ENCODE measurements at regions not wholly inside any gene's neighbourhood (a gene's known extent, or its start where the extent isn't known, plus 50 kb on each side); places are given as distances from the start of the nearest gene placed in this dataset.

DNA sequence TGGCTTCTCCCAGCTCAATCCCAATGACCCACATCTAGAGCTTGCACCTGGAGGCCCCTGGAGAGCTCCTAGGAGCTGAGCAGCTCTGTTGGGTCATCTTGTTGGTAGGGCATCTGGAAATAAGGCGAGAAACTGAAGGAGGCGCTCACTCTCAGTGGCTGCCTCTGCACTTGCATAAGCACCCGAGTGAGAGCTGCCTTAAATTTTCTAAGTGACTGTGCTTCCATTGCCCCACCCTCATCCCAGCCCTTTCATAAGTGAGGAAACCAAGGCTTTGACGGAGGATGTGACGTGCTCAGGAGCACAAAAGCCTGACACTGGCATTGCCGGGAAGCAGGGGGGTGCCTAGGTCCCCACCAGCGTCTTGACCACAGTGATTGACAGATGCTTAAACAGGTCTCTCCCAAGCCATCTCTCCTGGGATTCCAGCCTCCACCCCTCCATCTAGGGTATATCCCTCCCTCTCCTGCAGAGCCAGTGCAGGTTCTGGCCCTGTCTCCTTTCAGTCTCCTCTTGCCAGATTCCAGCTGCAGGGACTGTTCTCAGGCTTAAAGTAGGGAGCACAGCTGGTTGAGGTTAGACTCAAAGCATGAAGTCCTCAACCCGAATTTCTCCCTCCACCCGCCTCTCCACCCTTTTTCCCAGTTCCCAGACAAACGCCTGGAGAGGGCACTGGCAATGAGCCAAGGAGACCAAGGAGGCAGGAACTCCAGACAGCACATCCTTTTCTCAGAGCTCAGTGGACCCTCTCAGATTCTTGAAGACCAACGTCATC, 113.7 kb downstream of the IRX5 start:
- TF ChIP-seq, protein P1, sequence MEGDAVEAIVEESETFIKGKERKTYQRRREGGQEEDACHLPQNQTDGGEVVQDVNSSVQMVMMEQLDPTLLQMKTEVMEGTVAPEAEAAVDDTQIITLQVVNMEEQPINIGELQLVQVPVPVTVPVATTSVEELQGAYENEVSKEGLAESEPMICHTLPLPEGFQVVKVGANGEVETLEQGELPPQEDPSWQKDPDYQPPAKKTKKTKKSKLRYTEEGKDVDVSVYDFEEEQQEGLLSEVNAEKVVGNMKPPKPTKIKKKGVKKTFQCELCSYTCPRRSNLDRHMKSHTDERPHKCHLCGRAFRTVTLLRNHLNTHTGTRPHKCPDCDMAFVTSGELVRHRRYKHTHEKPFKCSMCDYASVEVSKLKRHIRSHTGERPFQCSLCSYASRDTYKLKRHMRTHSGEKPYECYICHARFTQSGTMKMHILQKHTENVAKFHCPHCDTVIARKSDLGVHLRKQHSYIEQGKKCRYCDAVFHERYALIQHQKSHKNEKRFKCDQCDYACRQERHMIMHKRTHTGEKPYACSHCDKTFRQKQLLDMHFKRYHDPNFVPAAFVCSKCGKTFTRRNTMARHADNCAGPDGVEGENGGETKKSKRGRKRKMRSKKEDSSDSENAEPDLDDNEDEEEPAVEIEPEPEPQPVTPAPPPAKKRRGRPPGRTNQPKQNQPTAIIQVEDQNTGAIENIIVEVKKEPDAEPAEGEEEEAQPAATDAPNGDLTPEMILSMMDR (IDR thresholded peaks at IDR 0.05), result no peak
- H3K9me3 Mint-ChIP-seq, result no peaks in the 10 kb centered on the region
- peaks cover 4% of the 10 kb centered on the region for H3K27me3 Mint-ChIP-seq
- no peaks in the 10 kb centered on the region for H3K36me3 Mint-ChIP-seq (ENCODE audit: low read depth)
- CTCF ChIA-PET, result no interaction called here
- H3K27ac Mint-ChIP-seq, result no peak overlapping the region
- ATAC-seq (ENCODE audit: low read depth) (no peak), DNase-seq (no peak)
- POLR2A ChIA-PET, result no interaction called here
- no peak overlapping the region for H3K4me3 Mint-ChIP-seq
- H3K4me1 Mint-ChIP-seq, result no peaks in the 10 kb centered on the region
- intact Hi-C loops (cut with micrococcal nuclease), result no loop called here

DNA sequence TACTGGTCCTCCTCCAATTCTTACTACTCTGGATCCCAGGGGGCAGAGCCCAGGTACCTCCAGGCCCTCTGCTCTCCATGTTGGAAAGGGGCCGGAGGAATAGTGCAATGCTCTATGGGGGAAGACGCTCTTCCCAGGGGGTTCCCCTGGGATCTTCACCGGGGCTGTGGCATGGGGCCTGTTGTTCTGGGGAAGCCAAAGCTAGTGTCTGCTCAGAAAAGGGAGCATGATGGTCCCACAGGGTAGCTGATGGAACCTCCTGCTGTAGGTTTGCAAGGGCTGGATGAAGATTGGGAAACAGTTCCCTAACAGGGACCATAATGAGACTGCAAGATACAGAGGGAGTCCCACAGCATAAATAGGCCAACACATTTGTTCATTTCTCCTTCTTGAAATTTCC, 114.7 kb downstream of the IRX5 start:
- TF ChIP-seq, protein P1 (IDR thresholded peaks at IDR 0.05), result no peak
- no peak for DNase-seq
- Mint-ChIP-seq H3K27me3 (peaks cover 4% of the 10 kb centered on the region), H3K36me3 (ENCODE audit: low read depth) (no peaks in the 10 kb centered on the region), H3K27ac (no peak overlapping the region), H3K4me1 (no peaks in the 10 kb centered on the region), H3K4me3 (no peak overlapping the region), H3K9me3 (no peaks in the 10 kb centered on the region)
- POLR2A ChIA-PET, result no interaction called here
- ATAC-seq (ENCODE audit: low read depth), result no peak
- intact Hi-C loops (cut with micrococcal nuclease), result no loop called here
- CTCF ChIA-PET, result no interaction called here

DNA sequence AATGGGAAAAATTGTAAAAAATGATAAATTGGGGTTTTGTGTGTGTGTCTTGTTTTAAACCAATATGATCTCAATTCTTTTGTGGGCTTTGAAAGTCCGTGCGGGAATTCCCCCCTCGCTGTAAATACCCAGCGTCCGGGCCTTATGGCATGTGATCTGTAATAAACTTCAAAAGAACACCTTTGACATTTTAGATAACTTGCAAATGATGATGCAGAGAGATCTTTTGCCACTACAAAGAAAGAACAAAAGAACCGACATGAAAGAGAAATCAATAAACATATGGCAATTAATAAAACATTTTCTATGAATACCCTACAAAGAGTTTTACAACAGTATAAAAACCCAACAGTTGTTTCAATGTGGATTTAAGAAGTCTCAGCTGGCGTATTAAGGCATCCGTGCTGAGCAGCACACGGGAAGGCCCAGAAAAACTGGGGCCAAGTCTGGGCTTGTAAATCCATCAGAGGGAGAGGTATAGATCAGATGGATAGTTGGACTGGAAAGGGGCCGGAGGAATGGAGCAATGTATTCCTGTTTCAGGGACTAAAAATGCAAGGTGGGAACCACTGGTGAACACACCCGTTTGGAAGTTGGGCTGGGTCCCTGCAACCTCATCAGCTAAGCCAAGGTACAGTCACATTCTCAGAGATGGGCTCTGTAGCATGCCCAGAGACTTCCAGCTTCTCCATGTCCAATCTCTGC, 115.2 kb downstream of the IRX5 start:
- intact Hi-C loops (cut with micrococcal nuclease), result no loop called here
- ChIA-PET POLR2A (no interaction called here), CTCF (no interaction called here)
- Mint-ChIP-seq H3K27me3 (peaks cover 4% of the 10 kb centered on the region), H3K27ac (no peak overlapping the region), H3K4me1 (no peaks in the 10 kb centered on the region), H3K9me3 (no peaks in the 10 kb centered on the region), H3K36me3 (ENCODE audit: low read depth) (no peaks in the 10 kb centered on the region), H3K4me3 (no peak overlapping the region)
- DNase-seq, result no peak
- TF ChIP-seq, protein P1 (IDR thresholded peaks at IDR 0.05), result no peak
- no peak for ATAC-seq (ENCODE audit: low read depth)

DNA sequence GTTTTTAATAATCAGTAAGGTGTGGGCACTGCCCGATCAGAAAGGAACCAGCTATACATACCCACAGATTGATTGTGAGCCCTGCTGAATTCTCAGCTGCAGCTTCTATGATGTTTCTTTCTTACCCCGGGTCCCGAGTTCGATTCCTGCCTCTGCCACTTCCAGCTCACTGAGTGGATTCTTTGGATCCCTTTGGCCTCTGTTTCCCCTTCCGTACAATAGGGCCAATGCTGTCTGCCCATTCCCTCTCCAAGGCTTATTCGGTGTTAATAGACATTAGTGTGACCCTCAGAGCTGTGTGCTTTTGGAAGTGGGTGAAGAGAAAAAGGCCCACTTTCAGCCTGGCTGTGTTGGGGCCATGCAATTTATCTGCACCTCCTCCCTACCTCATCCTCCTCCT, 115.8 kb downstream of the IRX5 start:
- ChIA-PET CTCF (no interaction called here), POLR2A (no interaction called here)
- intact Hi-C loops (cut with micrococcal nuclease), result no loop called here
- DNase-seq, result no peak
- no peaks in the 10 kb centered on the region for H3K36me3 Mint-ChIP-seq (ENCODE audit: low read depth)
- no peaks in the 10 kb centered on the region for H3K4me1 Mint-ChIP-seq
- TF ChIP-seq, protein P1 (IDR thresholded peaks at IDR 0.05), result no peak
- peaks cover 4% of the 10 kb centered on the region for H3K27me3 Mint-ChIP-seq
- no peak for ATAC-seq (ENCODE audit: low read depth)
- no peak overlapping the region for H3K27ac Mint-ChIP-seq
- H3K4me3 Mint-ChIP-seq, result no peak overlapping the region
- no peaks in the 10 kb centered on the region for H3K9me3 Mint-ChIP-seq

DNA sequence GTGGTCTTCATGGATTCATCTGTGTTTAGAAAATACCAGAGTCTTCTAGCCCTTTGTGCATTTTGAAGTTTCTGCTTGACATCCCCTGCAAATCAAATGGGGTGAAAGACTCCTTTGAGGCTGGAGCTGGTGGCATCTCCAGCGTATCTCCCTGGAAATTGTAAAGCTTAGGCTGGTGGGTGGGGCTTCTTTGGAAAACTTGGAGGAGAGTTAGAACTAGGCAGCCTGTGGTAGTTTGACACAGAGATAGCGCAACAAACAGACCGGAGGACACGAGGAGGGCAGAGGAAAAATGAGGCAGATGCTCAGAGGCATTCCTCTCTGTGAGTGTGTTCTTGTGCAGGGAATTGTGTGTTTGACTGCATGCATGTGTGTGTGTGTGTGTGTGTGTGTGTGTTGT, 116.3 kb downstream of the IRX5 start:
- H3K36me3 Mint-ChIP-seq (ENCODE audit: low read depth), result no peaks in the 10 kb centered on the region
- ATAC-seq (ENCODE audit: low read depth) (no peak), DNase-seq (no peak)
- no peaks in the 10 kb centered on the region for H3K9me3 Mint-ChIP-seq
- TF ChIP-seq, protein P1 (IDR thresholded peaks at IDR 0.05), result no peak
- CTCF ChIA-PET, result no interaction called here
- peaks cover 4% of the 10 kb centered on the region for H3K27me3 Mint-ChIP-seq
- POLR2A ChIA-PET, result no interaction called here
- H3K27ac Mint-ChIP-seq, result no peak overlapping the region
- intact Hi-C loops (cut with micrococcal nuclease), result no loop called here
- H3K4me3 Mint-ChIP-seq, result no peak overlapping the region
- no peaks in the 10 kb centered on the region for H3K4me1 Mint-ChIP-seq
